GM12874 (cell line): ENCODE measurements at regions not wholly inside any gene's neighbourhood (a gene's known extent, or its start where the extent isn't known, plus 50 kb on each side); places are given as distances from the start of the nearest gene placed in this dataset.

ENCODE experiments used
- TF ChIP-seq, protein P1 (sequence below): IDR thresholded peaks from 2 replicates; pipeline ENCODE4 v1.5.1; 2011; ENCODE audit warnings: low read depth, mild to moderate bottlenecking, control low read depth, low read length, moderate library complexity; ENCODE audit not compliant: insufficient read depth

DNA sequence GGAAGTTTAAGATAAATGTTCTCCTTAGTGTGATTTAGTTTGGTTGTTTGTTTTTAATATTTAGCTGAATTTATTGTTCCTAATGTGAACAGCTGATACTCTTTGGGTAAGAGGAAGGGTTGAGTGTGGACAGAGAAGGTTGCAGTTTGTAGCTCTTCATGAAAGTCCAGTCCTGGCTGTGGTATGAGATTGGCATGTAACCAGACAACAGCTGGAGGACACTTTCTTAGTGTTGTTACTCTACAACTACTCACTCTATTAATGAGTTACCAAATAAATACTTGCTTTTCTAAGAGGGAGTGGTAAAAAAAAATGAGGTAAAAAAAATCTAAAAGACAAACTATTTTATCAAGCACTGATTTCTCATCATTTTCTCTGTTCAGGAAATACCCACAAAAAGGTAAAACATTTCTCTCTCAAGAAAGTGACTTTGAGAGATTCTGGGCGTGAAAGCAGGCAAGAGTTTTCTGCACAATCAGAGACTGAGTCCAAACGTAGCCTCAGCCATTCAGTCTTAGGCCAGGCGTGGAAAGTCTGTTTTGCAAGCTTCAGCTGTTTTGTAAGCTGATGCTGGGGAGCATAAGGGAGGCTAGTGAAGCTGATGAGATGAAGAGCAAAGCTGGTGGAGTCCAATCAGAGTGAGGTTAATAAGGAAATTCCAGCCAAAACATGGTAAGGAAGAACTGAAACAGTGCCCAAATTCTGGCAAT lies 138.5 kb upstream of the ARPP21 start:
- TF ChIP-seq, protein P1, sequence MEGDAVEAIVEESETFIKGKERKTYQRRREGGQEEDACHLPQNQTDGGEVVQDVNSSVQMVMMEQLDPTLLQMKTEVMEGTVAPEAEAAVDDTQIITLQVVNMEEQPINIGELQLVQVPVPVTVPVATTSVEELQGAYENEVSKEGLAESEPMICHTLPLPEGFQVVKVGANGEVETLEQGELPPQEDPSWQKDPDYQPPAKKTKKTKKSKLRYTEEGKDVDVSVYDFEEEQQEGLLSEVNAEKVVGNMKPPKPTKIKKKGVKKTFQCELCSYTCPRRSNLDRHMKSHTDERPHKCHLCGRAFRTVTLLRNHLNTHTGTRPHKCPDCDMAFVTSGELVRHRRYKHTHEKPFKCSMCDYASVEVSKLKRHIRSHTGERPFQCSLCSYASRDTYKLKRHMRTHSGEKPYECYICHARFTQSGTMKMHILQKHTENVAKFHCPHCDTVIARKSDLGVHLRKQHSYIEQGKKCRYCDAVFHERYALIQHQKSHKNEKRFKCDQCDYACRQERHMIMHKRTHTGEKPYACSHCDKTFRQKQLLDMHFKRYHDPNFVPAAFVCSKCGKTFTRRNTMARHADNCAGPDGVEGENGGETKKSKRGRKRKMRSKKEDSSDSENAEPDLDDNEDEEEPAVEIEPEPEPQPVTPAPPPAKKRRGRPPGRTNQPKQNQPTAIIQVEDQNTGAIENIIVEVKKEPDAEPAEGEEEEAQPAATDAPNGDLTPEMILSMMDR: no peak

DNA sequence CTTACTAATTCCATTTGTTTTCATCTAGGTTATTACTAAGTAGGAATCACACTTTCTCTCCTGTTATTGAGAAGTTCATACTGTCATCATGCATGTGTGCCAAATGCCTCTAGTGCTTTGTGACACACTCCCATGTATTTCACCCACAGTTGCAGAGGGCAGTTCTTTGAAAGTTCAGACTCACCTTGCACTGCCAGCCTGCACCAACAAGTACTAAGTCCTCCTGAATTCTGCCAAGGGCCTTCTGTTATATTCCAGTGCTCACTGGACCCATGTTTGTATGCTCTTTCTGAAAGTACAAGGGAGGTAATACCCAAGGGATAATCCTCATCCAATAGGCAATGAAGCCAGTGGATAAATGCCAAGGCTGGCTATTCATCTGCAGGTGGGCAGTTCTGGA lies 136.6 kb upstream of the ARPP21 start:
- TF ChIP-seq, protein P1: no peak

DNA sequence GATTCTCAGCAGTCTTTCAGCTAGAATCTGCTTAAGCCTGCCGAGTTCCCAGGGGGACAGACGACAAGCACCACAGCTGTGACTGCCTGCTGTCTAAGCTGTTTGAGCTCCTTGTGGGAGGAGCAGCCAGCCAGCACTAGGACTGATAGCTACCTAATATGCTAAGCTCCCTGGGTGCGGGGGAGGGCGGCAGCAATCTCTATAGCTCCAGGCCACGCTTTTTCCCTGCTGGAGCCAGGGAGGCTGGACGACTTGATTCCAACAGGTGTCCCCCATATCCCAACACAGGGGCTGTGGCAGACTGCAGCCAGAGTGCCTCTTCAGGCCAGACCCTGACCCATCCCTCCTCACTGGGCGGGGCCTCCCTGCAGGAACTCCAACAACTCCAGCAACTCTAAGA lies 134.1 kb upstream of the ARPP21 start:
- TF ChIP-seq, protein P1: no peak

DNA sequence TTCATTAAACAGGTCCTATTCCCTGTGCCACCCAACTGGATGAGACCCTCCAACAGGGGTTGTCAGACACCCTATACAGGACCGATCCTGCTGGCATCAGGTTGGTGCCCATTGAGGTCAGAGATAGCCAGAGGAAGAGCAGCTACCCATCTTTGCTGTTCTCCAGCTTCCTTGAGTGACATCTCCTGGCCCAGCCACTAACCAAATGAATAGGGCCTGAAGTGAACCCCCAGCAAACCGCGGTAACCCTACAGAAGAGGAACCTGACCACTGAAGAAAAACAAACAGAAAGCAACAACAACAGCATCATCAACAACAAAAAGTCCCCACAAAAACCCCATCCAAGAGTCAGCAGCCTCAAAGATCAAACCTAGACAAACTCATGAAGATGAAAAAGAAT lies 133.6 kb upstream of the ARPP21 start:
- TF ChIP-seq, protein P1: no peak

DNA sequence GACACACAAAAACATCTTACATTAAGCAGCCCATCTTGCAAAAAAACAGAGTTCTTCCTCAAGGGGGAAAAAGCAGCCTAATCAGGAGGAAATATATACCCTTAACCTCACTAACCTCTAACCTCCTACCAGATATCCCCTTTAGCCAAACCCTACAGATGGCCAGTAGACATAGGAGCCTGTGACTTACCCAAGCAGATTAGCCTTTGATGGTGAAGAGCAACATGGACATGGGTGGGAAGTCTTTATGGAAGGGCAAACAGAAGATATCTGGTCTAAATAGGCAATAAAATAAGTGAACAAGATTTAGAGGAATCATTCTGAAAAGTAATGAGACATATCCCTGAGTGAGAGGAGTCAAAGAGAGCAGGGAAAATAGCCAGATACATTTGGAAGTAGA lies 119.4 kb upstream of the ARPP21 start:
- TF ChIP-seq, protein P1: no peak

DNA sequence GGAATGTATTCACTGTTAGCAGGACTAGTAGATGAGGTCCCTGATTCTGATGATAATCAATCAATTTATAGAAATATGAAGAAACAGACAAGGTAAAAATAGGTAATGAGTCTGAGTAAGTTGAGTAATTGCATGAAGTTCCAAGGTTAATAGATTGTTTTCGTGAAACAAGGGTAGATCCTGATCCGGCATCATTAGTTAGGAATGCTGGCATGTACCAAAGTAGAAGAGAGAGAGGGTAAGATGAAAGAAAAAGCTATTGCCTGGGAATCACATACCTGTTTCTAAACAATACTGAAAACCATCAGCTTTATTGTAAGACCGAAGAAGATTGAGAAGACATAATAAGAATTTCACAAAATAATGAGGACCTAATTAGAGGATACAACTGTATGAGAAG lies 118.1 kb upstream of the ARPP21 start:
- TF ChIP-seq, protein P1: no peak

DNA sequence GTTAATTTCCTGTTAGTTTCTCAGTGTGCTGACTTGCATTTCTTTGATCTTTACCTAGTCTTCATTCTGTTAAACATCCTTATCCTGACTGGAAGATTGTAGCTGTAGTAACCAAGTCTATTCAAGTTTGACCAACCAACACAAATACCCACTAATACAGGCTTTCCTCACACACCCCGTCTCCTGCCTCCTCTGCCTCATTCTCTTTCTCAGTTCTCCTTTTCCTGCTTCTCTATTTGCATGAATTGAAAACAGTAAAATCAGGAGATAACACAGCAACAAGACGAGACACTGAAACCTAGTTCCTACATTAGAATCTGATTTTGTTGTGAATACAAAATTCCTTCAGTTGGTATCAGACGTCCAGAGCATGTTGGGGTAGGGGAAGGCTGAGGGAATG lies 116.9 kb upstream of the ARPP21 start:
- TF ChIP-seq, protein P1: no peak

DNA sequence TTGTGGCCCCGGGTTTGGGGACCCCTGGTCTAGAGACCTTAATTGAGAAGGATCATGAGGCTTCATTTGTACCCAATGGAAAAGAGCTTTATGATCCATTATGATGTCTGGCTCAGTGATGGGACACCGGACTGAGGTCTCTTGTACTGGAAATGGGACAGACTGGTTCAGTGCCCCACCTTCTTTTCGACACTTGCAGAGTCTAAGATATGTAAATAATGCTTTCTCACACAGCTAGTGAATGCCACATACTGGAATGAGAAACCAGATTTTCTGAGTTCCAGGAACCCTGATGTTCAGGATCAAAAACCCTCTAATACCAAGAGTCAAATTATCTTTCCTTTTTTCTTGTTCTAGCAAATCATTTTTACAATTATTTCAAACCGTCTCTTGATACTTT lies 116.3 kb upstream of the ARPP21 start:
- TF ChIP-seq, protein P1: no peak
